Liver (tissue), 8 donors: ENCODE measurements at regions not wholly inside any gene's neighbourhood (a gene's known extent, or its start where the extent isn't known, plus 50 kb on each side); places are given as distances from the start of the nearest gene placed in this dataset.

Source experiments
- DNase-seq: peaks from one replicate; pipeline ENCODE4 v3.0.0-alpha.2; 2017; ENCODE audit warnings: low spot score
- H3K27ac ChIP-seq, 2 donors: one replicate each; pipeline ENCODE4 v1.7.0; 2013; ENCODE audit warnings: inconsistent platforms in 2 of 2, low read length in 2 of 2, control low read depth in 1 of 2, low read depth in 1 of 2, mild to moderate bottlenecking in 1 of 2
- H3K27me3 ChIP-seq, 4 donors: one replicate each; pipeline versions ENCODE4 v1.6.1 to v1.7.0; 2013; ENCODE audit warnings: low read length in 3 of 4, inconsistent platforms in 1 of 4, mild to moderate bottlenecking in 1 of 4, moderate library complexity in 1 of 4; ENCODE audit not compliant: control insufficient read depth in 4 of 4, insufficient read depth in 4 of 4
- H3K36me3 ChIP-seq, 4 donors: one replicate each; pipeline versions ENCODE4 v1.6.1 to v1.7.0; 2013; ENCODE audit warnings: low read length in 3 of 4, mild to moderate bottlenecking in 3 of 4, low read depth in 1 of 4, moderate library complexity in 1 of 4; ENCODE audit not compliant: control insufficient read depth in 4 of 4, insufficient read depth in 3 of 4
- H3K4me1 ChIP-seq, 4 donors: one replicate each; pipeline versions ENCODE4 v1.6.1 to v1.7.0; 2013; ENCODE audit warnings: low read length in 3 of 4, mild to moderate bottlenecking in 3 of 4, moderate library complexity in 1 of 4; ENCODE audit not compliant: control insufficient read depth in 4 of 4, insufficient read depth in 4 of 4
- H3K4me3 ChIP-seq, 3 donors: one replicate each; pipeline versions ENCODE4 v1.6.1 to v1.7.0; 2013; ENCODE audit warnings: low read length in 3 of 3, control low read depth in 1 of 3, low read depth in 1 of 3, mild to moderate bottlenecking in 1 of 3
- H3K9ac ChIP-seq, 2 donors: one replicate each; pipeline ENCODE4 v1.7.0; 2013; ENCODE audit warnings: low read length in 2 of 2, mild to moderate bottlenecking in 2 of 2, moderate library complexity in 2 of 2, control low read depth in 1 of 2, low read depth in 1 of 2
- H3K9me3 ChIP-seq, 4 donors: one replicate each; pipeline versions ENCODE4 v1.6.1 to v1.7.0; 2013; ENCODE audit warnings: low read length in 3 of 4; ENCODE audit not compliant: control insufficient read depth in 4 of 4
- CTCF ChIP-seq: fragments of 150-350 bp; IDR thresholded peaks from 2 replicates; pipeline ENCODE4 v1.5.1; 2017; ENCODE audit warnings: improper control_type of control experiment, low read depth, low read length; ENCODE audit not compliant: missing input control
- EGR1 ChIP-seq, 2 donors: IDR thresholded peaks; 2 replicates each; pipeline ENCODE4 v1.6.1; 2016 to 2018; ENCODE audit warnings: antibody characterized with exemption in 2 of 2, low read depth in 2 of 2
- FOXA1 ChIP-seq: IDR thresholded peaks from 2 replicates; pipeline ENCODE4 v1.6.1; 2016; ENCODE audit warnings: antibody characterized with exemption
- FOXA2 ChIP-seq: IDR thresholded peaks from 2 replicates; pipeline ENCODE4 v1.6.1; 2016; ENCODE audit warnings: antibody characterized with exemption
- GABPA ChIP-seq, 2 donors: IDR thresholded peaks in 1 of 2; conservative IDR thresholded peaks in 1 of 2; 2 replicates each; pipeline ENCODE4 v1.6.1; 2016; ENCODE audit warnings: antibody characterized with exemption in 2 of 2, mild to moderate bottlenecking in 1 of 2, moderate library complexity in 1 of 2
- HNF4A ChIP-seq, 2 donors: conservative IDR thresholded peaks; 2 replicates each; pipeline ENCODE4 v1.6.1; 2016; ENCODE audit warnings: antibody characterized with exemption in 2 of 2, mild to moderate bottlenecking in 2 of 2
- HNF4G ChIP-seq: IDR thresholded peaks from 2 replicates; pipeline ENCODE4 v1.6.1; 2016; ENCODE audit warnings: antibody characterized with exemption
- JUND ChIP-seq, 2 donors: IDR thresholded peaks; 2 replicates each; pipeline ENCODE4 v1.6.1; 2016; ENCODE audit warnings: antibody characterized with exemption in 2 of 2
- MAX ChIP-seq: IDR thresholded peaks from 2 replicates; pipeline ENCODE4 v1.6.1; 2016; ENCODE audit warnings: antibody characterized with exemption
- NR2F2 ChIP-seq: IDR thresholded peaks from 2 replicates; pipeline ENCODE4 v1.6.1; 2016; ENCODE audit warnings: antibody characterized with exemption
- RAD21 ChIP-seq, 2 donors: IDR thresholded peaks; 2 replicates each; pipeline ENCODE4 v1.6.1; 2016; ENCODE audit warnings: antibody characterized with exemption in 2 of 2, mild to moderate bottlenecking in 2 of 2
- RXRA ChIP-seq, 2 donors: IDR thresholded peaks; 2 replicates each; pipeline ENCODE4 v1.6.1; 2017 to 2018; ENCODE audit warnings: antibody characterized with exemption in 2 of 2, mild to moderate bottlenecking in 1 of 2
- SP1 ChIP-seq: IDR thresholded peaks from 2 replicates; pipeline ENCODE4 v1.6.1; 2018; ENCODE audit warnings: antibody characterized with exemption, mild to moderate bottlenecking
- TAF1 ChIP-seq: conservative IDR thresholded peaks from 2 replicates; pipeline ENCODE4 v1.6.1; 2016; ENCODE audit warnings: antibody characterized with exemption, mild to moderate bottlenecking
- YY1 ChIP-seq: IDR thresholded peaks from 2 replicates; pipeline ENCODE4 v1.6.1; 2016; ENCODE audit warnings: antibody characterized with exemption, mild to moderate bottlenecking
- WGBS: extraction: QIAGEN DNeasy Blood & Tissue Kit; methylation state at CpG from one replicate; pipeline ENCODE4 v1.1.7; 2013; 5-methylcytosine and 5-hydroxymethylcytosine counted together
- TF ChIP-seq, protein P1 (sequence below): IDR thresholded peaks from 2 replicates; pipeline ENCODE4 v1.6.1; 2016; ENCODE audit warnings: antibody characterized with exemption
- TF ChIP-seq, protein P2 (sequence below): IDR thresholded peaks from 2 replicates; pipeline ENCODE4 v1.6.1; 2016; ENCODE audit warnings: antibody characterized with exemption, mild to moderate bottlenecking
- TF ChIP-seq, protein P3 (sequence below): IDR thresholded peaks from 2 replicates; pipeline ENCODE4 v1.6.1; 2016; ENCODE audit warnings: antibody characterized with exemption
- donor health status: healthy.
- donor health status: healthy.
- donor health status: healthy.
- donor health status: healthy.
- donor health status: healthy.

DNA sequence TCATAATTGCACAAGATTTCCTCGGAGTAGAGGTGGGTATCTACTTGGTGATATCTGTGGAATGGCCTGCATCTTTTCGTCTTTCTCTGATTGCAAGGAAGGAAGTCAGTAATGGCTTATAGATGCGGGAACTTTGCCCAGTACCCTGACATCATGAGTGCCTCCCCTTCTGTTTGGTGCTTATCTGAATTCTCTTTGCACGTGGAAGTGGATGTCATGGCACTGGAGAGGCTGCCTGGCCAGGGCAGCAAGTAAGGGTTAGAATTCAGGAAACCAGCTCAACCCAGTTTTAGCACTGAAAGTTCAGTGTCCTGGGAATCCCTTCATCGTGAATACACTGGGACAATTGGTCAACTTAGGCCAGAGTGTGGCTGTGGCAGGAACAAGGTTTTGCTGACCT lies 83.5 kb upstream of the RAPGEF2 start:
- 67% methylated on average over 5 of the region's 5 CpGs for WGBS
- H3K27ac ChIP-seq, result no peak overlapping the region
- no peak for DNase-seq
- no peaks in the 10 kb centered on the region for H3K9me3 ChIP-seq
- no peak overlapping the region for H3K9ac ChIP-seq
- H3K27me3 ChIP-seq, result no peaks in the 10 kb centered on the region
- no peak overlapping the region for H3K4me3 ChIP-seq
- no peaks in the 10 kb centered on the region for H3K36me3 ChIP-seq
- peaks cover 0 to 26% (median 17%) of the 10 kb centered on the region in 4 donors for H3K4me1 ChIP-seq
- TF ChIP-seq GABPA (IDR thresholded peaks at IDR 0.05 in 1 of 2, conservative IDR thresholded peaks at IDR 0.05 in 1 of 2), result no peak
- TF ChIP-seq FOXA1, result no peak
- TF ChIP-seq EGR1 (IDR thresholded peaks at IDR 0.05; ENCODE audit: low read depth in 2 of 2), result no peak
- TF ChIP-seq, protein P1, sequence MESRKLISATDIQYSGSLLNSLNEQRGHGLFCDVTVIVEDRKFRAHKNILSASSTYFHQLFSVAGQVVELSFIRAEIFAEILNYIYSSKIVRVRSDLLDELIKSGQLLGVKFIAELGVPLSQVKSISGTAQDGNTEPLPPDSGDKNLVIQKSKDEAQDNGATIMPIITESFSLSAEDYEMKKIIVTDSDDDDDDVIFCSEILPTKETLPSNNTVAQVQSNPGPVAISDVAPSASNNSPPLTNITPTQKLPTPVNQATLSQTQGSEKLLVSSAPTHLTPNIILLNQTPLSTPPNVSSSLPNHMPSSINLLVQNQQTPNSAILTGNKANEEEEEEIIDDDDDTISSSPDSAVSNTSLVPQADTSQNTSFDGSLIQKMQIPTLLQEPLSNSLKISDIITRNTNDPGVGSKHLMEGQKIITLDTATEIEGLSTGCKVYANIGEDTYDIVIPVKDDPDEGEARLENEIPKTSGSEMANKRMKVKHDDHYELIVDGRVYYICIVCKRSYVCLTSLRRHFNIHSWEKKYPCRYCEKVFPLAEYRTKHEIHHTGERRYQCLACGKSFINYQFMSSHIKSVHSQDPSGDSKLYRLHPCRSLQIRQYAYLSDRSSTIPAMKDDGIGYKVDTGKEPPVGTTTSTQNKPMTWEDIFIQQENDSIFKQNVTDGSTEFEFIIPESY, result no peak
- TF ChIP-seq, protein P2, sequence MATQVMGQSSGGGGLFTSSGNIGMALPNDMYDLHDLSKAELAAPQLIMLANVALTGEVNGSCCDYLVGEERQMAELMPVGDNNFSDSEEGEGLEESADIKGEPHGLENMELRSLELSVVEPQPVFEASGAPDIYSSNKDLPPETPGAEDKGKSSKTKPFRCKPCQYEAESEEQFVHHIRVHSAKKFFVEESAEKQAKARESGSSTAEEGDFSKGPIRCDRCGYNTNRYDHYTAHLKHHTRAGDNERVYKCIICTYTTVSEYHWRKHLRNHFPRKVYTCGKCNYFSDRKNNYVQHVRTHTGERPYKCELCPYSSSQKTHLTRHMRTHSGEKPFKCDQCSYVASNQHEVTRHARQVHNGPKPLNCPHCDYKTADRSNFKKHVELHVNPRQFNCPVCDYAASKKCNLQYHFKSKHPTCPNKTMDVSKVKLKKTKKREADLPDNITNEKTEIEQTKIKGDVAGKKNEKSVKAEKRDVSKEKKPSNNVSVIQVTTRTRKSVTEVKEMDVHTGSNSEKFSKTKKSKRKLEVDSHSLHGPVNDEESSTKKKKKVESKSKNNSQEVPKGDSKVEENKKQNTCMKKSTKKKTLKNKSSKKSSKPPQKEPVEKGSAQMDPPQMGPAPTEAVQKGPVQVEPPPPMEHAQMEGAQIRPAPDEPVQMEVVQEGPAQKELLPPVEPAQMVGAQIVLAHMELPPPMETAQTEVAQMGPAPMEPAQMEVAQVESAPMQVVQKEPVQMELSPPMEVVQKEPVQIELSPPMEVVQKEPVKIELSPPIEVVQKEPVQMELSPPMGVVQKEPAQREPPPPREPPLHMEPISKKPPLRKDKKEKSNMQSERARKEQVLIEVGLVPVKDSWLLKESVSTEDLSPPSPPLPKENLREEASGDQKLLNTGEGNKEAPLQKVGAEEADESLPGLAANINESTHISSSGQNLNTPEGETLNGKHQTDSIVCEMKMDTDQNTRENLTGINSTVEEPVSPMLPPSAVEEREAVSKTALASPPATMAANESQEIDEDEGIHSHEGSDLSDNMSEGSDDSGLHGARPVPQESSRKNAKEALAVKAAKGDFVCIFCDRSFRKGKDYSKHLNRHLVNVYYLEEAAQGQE, result no peak
- TF ChIP-seq YY1, result no peak
- no peak for TF ChIP-seq MAX
- TF ChIP-seq SP1, result no peak
- TF ChIP-seq CTCF, result no peak
- no peak for TF ChIP-seq RXRA (IDR thresholded peaks at IDR 0.05)
- TF ChIP-seq FOXA2, result no peak
- no peak for TF ChIP-seq NR2F2
- TF ChIP-seq, protein P3, sequence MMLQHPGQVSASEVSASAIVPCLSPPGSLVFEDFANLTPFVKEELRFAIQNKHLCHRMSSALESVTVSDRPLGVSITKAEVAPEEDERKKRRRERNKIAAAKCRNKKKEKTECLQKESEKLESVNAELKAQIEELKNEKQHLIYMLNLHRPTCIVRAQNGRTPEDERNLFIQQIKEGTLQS, result no peak
- TF ChIP-seq RAD21 (IDR thresholded peaks at IDR 0.05), result no peak
- no peak for TF ChIP-seq TAF1
- TF ChIP-seq HNF4A (conservative IDR thresholded peaks at IDR 0.05), result no peak
- no peak for TF ChIP-seq HNF4G
- no peak for TF ChIP-seq JUND (IDR thresholded peaks at IDR 0.05)
